DND-41 (cell line): ENCODE measurements at regions not wholly inside any gene's neighbourhood (a gene's known extent, or its start where the extent isn't known, plus 50 kb on each side); places are given as distances from the start of the nearest gene placed in this dataset.

Source experiments
- CTCF ChIP-seq: IDR thresholded peaks from 2 replicates; pipeline ENCODE4 v1.5.1; 2012; ENCODE audit warnings: borderline replicate concordance, low read length, moderate library complexity, mild to moderate bottlenecking; ENCODE audit not compliant: poor library complexity, severe bottlenecking; ENCODE audit errors: extremely low read depth
- EZH2 ChIP-seq: IDR thresholded peaks from 3 replicates; pipeline ENCODE4 v1.6.1; 2012; ENCODE audit warnings: borderline replicate concordance, low read depth, mild to moderate bottlenecking, moderate library complexity, low read length, inconsistent platforms; ENCODE audit not compliant: severe bottlenecking

GRCh38 chr20:54723723-54724122 is 248.3 kb downstream of the DOK5 start:
- TF ChIP-seq CTCF (no peak), EZH2 (no peak)
